ENCODE measurements at regions not wholly inside any gene's neighbourhood (a gene's known extent, or its start where the extent isn't known, plus 50 kb on each side); places are given as distances from the start of the nearest gene placed in this dataset.
"Not testable (repeated sequence)": the region's sequence is repeated elsewhere in the genome, so short reads cannot be mapped to it uniquely, and the experiment has no call there.

DNA sequence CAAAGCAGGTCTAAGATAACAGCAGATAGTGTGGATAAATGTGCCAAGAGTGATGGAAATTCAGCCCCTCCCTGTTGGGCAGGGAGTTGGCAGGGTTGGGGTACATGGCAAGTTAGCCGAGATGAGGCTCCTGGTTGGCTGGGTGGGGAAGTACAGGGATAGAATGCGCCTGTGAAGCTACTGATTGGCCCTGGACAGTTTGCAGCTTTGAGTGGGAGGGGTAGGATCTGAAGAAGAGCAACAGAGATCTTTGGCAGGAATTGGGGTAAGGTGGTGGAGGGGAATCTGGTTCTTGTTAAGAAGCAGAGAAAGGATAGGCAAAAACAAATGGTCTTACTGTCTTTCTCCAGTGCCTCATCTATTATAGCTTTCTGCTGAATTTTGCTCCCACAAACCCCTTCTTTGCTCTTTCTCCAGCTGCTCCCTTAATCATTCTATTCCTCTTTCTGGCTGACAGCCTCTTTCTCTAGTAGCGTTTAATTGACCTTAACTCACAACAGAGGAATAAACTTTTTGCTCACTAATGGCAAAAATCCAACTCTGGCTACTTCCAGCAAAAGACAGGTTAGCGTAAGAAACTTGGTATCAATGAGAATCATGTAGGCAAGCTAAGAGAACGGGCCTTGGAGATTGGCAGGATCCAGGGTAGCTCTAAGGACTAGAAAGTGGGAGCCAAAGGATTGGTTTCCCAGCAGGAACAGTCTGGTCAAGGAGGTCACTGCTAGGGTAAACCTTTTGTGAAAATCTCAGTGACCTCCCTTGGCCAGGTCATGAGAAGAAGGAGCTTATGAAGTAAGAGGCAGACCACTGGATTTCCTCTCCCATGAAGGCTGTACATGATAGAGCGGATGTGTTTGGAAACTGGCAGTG lies 86.3 kb upstream of the CARMIL1 start:
- ATAC-seq (peak; percentile 95), DNase-seq (ENCODE audit: low spot score) (no peak)
- intact Hi-C loops (cut with DNase I), result no loop called here

DNA sequence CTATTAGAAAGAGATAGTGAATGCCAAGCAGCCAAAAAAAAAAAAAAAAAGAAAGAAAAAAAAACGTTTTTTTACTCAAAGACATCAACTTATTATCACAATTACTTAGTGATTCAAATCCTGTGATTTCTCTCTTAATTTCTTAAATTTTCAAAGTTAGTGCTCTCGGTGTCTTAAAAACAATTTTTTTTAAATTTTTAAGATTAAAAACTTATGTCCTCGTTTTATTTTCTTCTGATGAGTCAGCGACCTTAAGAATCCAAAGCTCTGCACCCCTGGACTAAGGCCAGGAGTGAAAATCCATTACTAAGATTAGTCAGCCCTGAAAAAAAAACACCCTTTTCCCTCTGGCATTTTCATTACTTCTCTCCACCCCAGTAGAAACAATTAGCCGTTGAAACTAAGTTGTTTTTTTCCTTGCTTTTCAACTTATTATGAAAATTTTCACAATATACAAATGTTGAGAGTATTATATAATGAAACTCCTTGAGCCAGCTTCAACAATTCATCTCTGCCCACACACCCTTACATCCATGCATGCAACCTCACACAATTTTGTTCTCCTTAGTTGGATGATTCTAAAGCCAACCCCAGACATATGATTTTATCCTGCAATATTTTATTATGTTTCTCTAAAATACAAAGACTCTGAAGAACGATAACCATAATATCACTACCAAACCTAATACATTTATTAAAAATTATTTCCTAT lies 85.6 kb upstream of the CARMIL1 start:
- intact Hi-C loops (cut with DNase I), result no loop called here
- no peak for DNase-seq (ENCODE audit: low spot score)
- ATAC-seq, result peak; percentile 83

DNA sequence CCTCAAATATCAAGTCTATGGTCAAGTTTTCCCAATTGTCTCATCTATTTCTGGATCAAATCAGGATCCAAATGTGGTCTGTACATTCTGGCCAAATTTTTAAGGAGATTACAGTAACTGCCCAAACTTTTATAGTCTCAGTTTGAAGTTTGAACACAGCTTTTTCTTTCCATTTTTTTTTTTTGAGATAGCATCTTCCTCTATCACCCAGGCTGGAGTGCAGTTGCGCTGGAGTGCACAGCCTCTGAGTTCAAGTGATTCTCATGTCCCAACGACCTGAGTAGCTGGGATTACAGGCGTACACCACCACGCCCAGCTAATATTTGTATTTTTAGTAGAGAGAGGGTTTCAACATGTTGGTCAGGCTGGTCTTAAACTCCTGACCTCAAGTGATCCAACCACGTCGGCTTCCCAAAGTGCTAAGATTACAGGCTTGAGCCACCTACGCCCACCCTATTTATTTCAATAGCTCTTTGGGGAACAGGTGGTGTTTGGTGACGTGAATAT lies 84.9 kb upstream of the CARMIL1 start:
- ATAC-seq (peak; percentile 49), DNase-seq (ENCODE audit: low spot score) (no peak)
- intact Hi-C loops (cut with DNase I), result no loop called here

DNA sequence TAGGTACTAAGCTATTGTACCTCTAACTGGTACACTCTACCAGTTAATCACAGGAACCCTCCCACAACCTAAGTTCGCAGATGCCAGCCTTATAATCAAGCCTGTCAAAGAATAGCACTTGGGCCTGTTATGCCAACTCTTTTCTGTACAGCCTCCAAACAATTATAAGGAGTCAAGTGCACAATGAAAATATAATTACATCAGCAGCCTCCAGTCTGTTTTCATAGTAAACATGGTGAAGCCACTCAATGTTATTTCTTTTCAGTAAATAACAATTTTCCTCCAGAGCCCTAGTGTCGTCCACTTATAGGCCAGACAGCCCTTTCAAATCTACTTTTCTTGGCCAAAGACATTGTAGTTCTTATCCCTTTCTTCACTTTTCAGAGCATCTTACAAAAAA lies 82.7 kb upstream of the CARMIL1 start:
- intact Hi-C loops (cut with DNase I), result no loop called here
- ATAC-seq (no peak), DNase-seq (ENCODE audit: low spot score) (no peak)

DNA sequence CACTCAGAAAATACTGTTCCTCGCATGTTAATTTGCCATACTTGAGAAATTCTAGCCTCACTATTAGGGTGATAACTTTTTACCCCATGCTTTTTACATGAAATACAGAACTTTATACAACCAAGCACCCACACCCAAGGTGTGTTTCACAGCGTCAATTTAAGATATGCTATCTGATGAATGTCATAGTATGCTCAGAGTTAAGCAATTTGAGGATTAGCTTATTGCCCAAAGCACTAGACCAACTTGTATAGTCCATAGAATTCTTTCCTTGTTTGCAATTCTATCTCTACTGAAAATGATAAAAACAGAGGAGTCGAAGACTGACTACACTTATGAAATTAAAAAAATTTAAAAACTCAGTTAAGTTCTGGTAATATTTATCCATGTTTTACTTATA lies 82.1 kb upstream of the CARMIL1 start:
- intact Hi-C loops (cut with DNase I), result no loop called here

DNA sequence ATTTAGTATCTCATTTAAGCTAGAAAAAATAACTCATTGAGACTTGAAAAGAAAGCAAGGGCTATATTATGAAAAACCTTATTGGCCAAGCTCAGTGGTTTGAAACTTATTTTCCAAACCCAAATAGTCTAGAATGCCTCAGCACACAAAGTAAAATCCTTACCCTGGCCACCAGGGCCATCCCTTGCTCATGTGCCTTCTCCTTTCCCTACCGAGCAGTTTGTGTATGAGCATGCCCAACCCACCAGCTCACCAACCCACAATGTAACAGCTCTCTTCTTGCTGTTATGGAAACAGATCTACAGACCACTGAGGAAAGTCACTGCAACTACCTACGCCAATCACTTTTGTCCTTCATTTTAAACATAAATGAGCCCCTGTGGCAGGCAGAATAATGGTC lies 79.6 kb upstream of the CARMIL1 start:
- DNase-seq (ENCODE audit: low spot score) (no peak), ATAC-seq (no peak)
- intact Hi-C loops (cut with DNase I), result no loop called here

More for the DNA sequence above, 82.1 kb upstream of the CARMIL1 start:
- DNase-seq (ENCODE audit: low spot score) (no peak), ATAC-seq (no peak)

DNA sequence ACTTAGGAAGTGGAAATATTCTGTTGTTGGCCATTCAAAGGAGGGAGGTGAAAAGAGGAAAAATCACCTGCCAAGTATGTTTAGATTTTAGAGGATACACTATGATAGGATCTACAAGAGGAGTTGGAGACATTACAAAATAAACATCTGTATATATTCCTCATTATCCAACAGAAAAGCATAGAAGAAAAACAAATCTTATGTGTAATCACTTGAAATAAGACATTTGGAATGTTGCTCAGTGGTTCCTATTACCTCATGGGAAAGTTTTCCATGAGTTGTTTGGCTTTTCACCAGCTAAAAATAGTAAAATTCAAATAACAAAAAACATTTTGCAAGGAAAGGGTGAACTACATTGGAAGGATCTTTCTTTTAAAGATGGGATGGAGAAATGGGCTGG lies 76.7 kb upstream of the CARMIL1 start:
- DNase-seq (ENCODE audit: low spot score) (no peak), ATAC-seq (no peak)
- intact Hi-C loops (cut with DNase I), result no loop called here

DNA sequence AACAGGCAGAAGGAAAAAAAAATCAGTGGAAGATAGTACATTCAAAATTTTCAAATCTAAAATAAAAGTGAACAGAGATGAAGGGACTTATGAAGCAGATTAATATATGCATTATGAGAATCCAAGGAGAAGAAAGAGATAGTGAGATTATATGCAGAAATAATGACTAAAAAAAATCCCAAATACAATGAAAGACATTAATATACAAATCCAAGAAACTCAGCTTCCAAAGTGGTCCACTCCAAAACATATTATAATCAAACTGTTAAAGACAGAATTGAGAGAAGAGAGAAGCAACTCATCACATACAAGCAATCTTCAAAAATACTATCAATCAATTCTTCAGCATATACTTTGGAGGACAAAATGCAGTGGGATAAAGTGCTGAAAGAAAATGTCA lies 73.5 kb upstream of the CARMIL1 start:
- ATAC-seq, result no peak
- DNase-seq (ENCODE audit: low spot score), result no peak
- intact Hi-C loops (cut with DNase I), result no loop called here

DNA sequence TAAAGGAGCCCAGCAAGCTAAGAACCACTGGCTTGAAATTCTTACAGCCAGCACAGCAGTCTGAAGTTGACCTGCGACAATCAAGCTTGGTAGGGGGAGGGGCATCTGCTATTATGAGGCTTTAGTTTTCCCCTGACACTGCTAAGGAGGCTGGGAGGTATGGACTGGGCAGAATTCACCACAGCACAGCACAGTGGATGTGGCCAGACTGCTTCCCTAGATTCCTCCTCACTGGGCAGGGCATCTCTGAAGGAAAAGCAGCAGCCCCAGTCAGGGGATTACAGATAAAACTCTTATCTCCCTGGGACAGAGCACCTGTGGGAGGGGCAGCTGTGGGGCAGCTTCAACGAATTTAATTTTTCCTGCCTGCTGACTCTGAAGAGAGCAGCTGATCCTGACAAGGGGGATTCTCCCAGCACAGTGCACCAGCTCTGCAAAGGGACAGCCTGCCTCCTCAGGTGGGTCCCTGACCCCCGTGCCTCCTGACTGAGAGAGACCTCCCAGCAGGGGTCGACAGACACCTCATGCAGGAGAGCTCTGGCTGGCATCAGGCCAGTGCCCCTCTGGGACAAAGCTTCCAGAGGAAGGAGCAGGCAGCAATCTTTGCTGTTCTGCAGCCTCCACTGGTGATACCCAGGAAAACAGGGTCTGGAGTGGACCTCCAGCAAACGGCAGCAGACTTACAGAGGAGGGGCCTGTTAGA lies 71.6 kb upstream of the CARMIL1 start:
- DNase-seq (ENCODE audit: low spot score); intact Hi-C loops (cut with DNase I): not testable (repeated sequence)

DNA sequence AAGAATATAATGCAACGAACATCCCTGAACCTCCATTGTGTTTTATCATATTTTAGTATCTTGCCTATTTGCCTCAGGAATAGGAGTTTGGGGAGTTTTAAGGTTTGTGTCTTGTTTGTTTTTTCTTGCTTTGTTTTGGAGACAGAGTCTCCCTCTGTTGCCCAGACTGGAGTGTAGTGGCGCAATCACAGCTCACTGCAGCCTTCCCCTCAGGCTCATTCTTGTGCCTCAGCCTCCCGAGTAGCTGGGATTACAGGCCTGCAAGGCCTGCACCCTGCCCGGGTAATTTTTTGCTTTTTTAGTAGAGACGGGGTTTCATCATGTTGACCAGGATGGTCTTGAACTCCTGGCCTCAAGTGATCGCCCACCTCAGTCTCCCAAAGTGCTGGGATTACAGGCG lies 63.3 kb upstream of the CARMIL1 start:
- intact Hi-C loops (cut with DNase I), result no loop called here
- ATAC-seq, result no peak

More for the DNA sequence above, 71.6 kb upstream of the CARMIL1 start:
- ATAC-seq, result not testable (repeated sequence)

DNA sequence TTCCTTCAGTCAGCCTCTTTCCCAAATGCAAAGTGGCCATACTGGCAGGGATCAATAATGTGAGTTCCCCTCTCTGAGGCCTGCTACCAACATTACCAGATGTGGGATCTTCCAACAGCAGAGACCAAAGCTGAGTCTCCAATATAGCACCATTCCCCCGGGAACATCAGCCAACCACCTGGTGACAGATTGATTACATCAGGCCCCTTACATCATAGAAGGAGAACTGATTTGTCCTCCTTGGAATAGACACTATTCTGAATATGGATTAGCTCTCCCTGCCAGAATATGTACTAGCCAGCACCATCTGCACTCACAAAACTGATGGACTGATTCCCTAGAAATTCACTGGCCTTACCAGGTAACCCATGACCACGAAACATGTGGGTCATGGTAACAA lies 61.9 kb upstream of the CARMIL1 start:
- DNase-seq (ENCODE audit: low spot score) (no peak), ATAC-seq (no peak)
- intact Hi-C loops (cut with DNase I), result no loop called here

More for the DNA sequence above, 63.3 kb upstream of the CARMIL1 start:
- DNase-seq (ENCODE audit: low spot score), result no peak

DNA sequence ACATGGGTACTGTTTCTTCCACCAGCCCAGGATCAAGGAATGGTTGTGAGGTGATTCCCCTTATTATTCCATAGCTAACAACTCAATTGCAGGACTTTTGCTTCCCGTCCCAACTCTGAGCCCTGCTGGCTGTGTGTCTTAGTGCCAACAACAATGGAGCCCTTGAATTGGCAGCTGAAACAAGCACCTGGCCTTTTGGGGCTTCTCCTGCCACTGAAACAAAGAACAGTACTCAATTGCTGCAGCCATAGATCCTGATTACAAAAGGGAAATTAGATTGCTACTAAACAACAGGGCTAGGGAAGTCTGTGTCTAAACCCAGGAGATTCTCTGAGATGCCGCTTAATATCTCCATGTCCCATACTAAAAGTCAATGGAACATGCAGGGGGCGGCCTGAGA lies 61.3 kb upstream of the CARMIL1 start:
- no peak for ATAC-seq
- no peak for DNase-seq (ENCODE audit: low spot score)
- intact Hi-C loops (cut with DNase I), result no loop called here

DNA sequence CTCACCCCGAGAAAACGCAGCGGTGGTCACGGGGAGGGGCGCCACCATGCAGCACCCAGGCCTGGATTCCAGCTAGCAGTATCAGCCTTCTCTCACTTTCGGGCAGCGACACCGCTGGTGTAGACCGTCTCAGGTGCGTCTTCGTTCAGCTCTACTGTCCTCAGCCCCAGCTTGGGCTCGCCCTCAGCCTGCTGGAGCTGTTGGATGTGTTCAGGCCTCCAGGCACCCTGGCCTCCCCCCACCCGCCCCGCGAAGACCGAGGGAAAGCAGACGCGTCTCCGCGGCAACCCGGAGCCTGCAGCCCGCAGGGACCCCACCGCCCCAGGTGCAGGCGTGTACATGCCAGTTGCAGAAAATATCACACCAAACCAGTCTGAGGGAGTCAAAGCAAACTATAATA lies 60.8 kb upstream of the CARMIL1 start:
- no peak for ATAC-seq
- intact Hi-C loops (cut with DNase I), result no loop called here
- DNase-seq (ENCODE audit: low spot score), result no peak

DNA sequence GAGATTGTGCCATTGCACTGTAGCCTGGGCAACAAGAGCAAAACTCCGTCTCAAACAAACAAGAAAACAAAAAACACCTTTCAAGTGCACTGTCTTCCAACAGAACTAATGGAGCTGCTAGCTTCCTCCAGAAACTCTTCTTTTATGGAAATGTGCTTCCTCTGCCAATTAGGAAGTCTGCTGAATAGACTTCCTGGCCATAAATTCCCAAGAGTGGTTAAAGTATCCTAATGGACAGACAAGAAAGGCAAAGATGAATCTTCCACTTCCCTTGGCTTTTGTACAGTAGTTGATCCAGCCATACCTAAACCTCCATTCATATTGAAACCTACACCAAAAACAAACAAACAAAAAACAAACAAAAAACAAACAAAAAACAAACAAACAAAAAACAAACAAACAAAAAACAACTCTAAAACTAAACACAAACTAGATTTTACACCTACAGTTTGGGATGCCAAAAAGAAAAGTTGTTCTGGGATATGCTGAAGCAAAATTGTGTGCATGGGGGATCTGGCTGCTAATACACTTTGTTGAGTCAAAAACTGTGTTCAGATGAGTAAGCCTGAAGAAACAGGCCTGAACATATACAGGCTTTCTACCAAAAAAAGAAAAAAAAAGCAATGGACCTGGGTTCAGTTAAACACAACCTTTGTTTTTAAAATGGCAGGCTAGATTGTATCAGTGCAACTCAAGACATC lies 59.8 kb upstream of the CARMIL1 start:
- DNase-seq (ENCODE audit: low spot score) (no peak), ATAC-seq (no peak)
- intact Hi-C loops (cut with DNase I), result no loop called here

DNA sequence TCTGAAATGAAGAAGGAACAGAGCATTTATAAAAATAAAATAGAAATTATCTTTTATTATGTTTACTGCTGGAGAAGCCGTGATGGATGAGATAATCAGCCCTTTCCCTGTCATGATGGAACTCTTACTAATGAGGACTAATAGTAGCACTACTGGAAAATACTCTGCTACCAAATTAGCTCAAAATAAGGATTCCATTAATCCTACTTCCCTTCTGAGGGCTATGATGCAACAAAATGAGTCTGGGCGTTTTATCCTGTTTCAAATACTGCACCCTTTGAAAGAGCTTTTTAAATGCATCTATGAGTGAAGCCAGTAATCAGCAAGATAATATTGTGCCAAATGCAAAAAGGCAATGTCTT lies 59.3 kb upstream of the CARMIL1 start:
- no peak for ATAC-seq
- no peak for DNase-seq (ENCODE audit: low spot score)
- intact Hi-C loops (cut with DNase I), result no loop called here

DNA sequence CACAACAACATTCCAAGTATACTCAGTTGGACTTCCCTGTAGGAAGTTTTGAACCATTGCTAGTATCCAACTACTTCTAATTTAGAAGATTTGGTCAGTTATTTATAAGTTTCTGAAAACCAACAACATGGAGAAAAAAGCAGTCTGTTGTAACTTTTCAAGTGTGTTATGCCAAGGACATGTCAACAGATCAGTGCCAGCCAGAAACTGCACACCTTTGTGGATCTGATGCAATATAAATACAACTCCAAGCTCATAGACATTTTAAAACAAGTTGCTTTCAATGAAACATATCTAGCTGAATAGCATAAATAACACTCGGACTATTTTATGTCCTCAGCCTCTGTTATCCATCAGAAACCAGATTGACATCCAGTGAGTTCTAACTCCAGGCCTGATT lies 58.3 kb upstream of the CARMIL1 start:
- DNase-seq (ENCODE audit: low spot score) (no peak), ATAC-seq (no peak)
- intact Hi-C loops (cut with DNase I), result no loop called here

DNA sequence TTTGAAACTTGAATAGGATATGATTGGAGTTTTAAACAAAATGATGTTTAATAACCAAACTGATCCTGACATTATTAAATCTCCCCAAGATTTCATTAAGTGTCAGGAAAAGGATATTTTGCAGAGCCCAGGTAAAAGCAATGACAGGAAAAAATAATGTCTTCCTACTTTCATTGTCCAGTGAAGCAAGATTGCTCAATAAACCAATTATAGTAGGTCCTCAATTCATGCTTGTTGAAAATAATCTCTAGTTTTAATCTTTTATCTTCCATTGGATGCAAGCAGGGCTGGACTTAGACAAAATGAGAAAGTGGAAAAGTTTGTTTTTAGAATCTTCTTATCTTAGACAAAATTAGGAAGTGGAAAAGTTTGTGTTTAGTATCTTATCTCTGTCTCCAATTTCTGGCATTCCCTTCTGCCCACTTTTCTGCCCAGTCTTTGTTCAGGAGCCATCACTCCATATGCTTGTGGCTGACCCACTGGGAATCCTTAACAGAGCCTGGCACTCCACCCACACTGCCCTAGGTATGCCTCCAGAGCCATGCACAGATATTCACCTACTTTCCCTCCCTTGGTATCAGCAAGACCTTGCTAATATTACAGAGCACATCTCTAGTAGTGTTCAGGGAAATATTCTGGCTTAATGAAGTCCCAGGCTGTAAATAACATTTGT lies 57.0 kb upstream of the CARMIL1 start:
- intact Hi-C loops (cut with DNase I), result no loop called here
- DNase-seq (ENCODE audit: low spot score) (no peak), ATAC-seq (no peak)

DNA sequence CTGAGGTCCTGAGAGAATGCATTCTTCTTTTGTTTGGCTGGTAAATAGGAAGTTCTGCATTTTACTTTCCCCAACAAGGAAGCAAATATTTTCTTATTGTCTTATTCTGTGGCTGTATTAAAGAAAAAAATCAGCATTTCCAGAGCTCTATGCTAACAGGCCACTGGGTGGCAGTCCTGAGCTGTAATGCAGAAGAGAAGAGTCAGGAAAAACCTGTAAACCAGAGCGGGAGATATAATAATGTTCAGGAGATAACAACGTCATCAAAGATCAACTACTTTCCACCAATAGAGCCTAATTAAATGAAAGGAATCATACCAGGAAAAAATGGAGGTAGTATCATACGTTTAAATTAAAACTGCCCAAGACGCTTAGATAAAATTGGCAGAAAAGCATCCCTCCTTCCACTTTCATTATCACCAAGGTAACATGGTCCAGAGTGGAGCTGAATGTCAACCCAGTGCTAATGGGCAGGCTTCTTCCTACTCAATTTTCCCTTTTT lies 55.6 kb upstream of the CARMIL1 start:
- intact Hi-C loops (cut with DNase I), result no loop called here
- DNase-seq (ENCODE audit: low spot score) (peak; percentile 84), ATAC-seq (peak; percentile 83)

DNA sequence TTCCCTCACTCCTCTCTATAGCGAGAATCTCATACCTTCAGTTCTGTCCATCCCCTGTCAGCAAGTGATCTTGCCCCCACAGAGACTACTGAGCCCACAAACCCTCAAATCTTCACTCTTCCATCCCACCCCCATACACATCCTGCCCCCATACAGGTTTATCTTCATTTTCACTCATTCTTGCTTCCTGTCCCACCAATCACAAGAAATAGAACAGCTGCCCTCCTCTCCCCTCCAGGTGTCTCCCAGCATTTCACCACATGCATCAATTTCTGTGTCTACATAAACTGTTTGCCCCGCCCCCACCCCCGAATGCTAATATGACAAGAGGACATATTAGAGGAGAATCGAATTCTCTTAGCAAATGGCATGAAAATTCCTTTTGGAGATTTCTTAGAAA lies 54.9 kb upstream of the CARMIL1 start:
- DNase-seq (ENCODE audit: low spot score) (no peak), ATAC-seq (no peak)
- intact Hi-C loops (cut with DNase I), result no loop called here
